Tibial nerve (tissue), 4 donors: ENCODE measurements at regions not wholly inside any gene's neighbourhood (a gene's known extent, or its start where the extent isn't known, plus 50 kb on each side); places are given as distances from the start of the nearest gene placed in this dataset.
A peak's percentile ranks its signal among the peaks of the same experiment; 100 is the strongest.

ENCODE experiments used
- DNase-seq, 2 donors: peaks; one replicate each; pipeline ENCODE4 v3.0.0-alpha.2; 2019; ENCODE audit warnings: low spot score in 2 of 2
- H3K27ac ChIP-seq, 4 donors: fragments of 200-600 bp; sonication (generic) in 3 of 4; one replicate each; pipeline ENCODE4 v1.5.1; 2017 to 2019; ENCODE audit warnings: mild to moderate bottlenecking in 1 of 4
- H3K27me3 ChIP-seq, 2 donors: fragments of 200-600 bp; sonication (generic) in 1 of 2; one replicate each; pipeline versions ENCODE4 v1.5.1 to v1.6.0; 2017 to 2019
- H3K36me3 ChIP-seq, 3 donors: fragments of 200-600 bp; sonication (generic); one replicate each; pipeline ENCODE4 v1.5.1; 2018 to 2019
- H3K4me1 ChIP-seq, 4 donors: fragments of 200-600 bp; sonication (generic) in 3 of 4; one replicate each; pipeline ENCODE4 v1.5.1; 2017 to 2019
- H3K4me3 ChIP-seq, 4 donors: fragments of 200-600 bp; sonication (generic) in 3 of 4; one replicate each; pipeline ENCODE4 v1.5.1; 2017 to 2019; ENCODE audit warnings: mild to moderate bottlenecking in 1 of 4, moderate library complexity in 1 of 4
- H3K9me3 ChIP-seq, 4 donors: fragments of 200-600 bp; sonication (generic) in 3 of 4; one replicate each; pipeline ENCODE4 v1.5.1; 2017 to 2019
- EP300 ChIP-seq, 2 donors: sonication (generic); formaldehyde crosslinking; IDR thresholded peaks; one replicate each; pipeline ENCODE4 v1.6.1; 2017; ENCODE audit warnings: antibody characterized with exemption in 2 of 2, mild to moderate bottlenecking in 1 of 2
- POLR2A ChIP-seq, 2 donors: fragments of 450-650 bp; IDR thresholded peaks; one replicate each; pipeline ENCODE4 v1.6.1; 2017; ENCODE audit warnings: antibody characterized with exemption in 2 of 2, mild to moderate bottlenecking in 2 of 2, moderate library complexity in 2 of 2
- WGBS, 2 donors: methylation state at CpG; one replicate each; pipeline ENCODE4 v1.1.5; 2018; 5-methylcytosine and 5-hydroxymethylcytosine counted together
- TF ChIP-seq, protein P1 (sequence below), 5 experiments: fragments of 200-600 bp in 3 of 5; fragments of 450-650 bp in 2 of 5; sonication (generic) in 3 of 5; IDR thresholded peaks; one replicate each; pipeline ENCODE4 v1.5.1; 2016 to 2019; ENCODE audit warnings: antibody characterized with exemption in 5 of 5, mild to moderate bottlenecking in 3 of 5, moderate library complexity in 2 of 5

DNA sequence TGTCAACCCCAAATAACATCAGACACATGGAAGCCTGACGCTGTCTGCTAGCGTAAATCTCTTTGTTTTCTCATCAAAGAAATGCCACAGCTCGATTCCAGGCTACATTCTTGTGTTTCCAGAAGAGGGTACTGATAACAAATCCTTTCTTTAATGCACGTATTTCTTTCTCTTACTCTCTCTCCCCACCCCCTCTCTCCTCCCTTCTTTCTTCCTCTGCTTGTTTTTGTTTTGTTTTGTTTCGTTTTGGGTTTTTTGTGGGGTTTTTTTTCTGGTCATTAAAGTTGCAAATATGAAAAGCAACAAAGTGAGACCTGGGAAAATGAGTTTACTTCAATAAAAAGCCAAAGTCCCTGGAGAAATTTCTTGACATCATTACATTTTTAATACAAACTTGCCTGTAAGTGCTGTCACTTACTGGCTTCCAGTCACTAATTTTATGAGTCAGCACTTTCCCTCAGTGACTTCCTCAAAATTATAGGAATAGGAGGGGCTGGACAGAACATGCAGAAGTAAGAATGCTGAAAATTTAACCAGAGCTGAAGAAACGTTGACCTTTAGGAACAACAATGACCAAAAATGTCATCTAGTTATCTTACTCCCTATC, 106.7 kb upstream of the NABP1 start:
- TF ChIP-seq, protein P1, sequence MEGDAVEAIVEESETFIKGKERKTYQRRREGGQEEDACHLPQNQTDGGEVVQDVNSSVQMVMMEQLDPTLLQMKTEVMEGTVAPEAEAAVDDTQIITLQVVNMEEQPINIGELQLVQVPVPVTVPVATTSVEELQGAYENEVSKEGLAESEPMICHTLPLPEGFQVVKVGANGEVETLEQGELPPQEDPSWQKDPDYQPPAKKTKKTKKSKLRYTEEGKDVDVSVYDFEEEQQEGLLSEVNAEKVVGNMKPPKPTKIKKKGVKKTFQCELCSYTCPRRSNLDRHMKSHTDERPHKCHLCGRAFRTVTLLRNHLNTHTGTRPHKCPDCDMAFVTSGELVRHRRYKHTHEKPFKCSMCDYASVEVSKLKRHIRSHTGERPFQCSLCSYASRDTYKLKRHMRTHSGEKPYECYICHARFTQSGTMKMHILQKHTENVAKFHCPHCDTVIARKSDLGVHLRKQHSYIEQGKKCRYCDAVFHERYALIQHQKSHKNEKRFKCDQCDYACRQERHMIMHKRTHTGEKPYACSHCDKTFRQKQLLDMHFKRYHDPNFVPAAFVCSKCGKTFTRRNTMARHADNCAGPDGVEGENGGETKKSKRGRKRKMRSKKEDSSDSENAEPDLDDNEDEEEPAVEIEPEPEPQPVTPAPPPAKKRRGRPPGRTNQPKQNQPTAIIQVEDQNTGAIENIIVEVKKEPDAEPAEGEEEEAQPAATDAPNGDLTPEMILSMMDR (IDR thresholded peaks at IDR 0.05), result peak in 4 of 5 experiments; percentile 9 to 38 (median 20)
- TF ChIP-seq POLR2A (IDR thresholded peaks at IDR 0.05), result no peak
- no peak for TF ChIP-seq EP300 (IDR thresholded peaks at IDR 0.05)
- H3K4me3 ChIP-seq, result peak overlapping the region in 2 of 4 donors; percentile 6 to 15
- H3K27ac ChIP-seq, result no peak overlapping the region
- no peak for DNase-seq
- peaks cover 0 to 9% (median 7%) of the 10 kb centered on the region in 4 donors for H3K4me1 ChIP-seq
- no peaks in the 10 kb centered on the region for H3K36me3 ChIP-seq
- 10 to 11% methylated on average over 6 of the region's 6 CpGs for WGBS, 2 donors
- H3K27me3 ChIP-seq, result no peaks in the 10 kb centered on the region
- no peaks in the 10 kb centered on the region for H3K9me3 ChIP-seq

DNA sequence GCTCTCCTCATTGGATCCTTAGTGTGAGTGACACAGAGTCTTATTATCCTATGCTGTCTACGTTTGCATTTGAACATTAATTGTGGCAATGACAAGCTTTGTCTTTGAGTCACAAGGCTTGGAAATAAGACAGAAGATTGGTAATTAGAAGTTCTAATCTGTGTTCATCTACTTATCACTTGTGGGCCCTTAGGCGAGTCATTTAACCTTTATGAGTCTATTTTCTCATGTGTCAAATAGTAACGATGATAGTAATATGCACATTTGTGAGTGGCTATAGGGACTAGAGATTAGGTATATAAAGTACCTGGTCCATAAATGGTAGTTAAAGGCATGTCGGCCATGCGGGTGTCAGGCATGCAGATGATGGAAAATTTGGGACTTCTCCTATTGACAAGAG, 105.6 kb upstream of the NABP1 start:
- Histone ChIP-seq H3K27ac (no peak overlapping the region), H3K4me1 (peaks cover 0 to 9% (median 7%) of the 10 kb centered on the region in 4 donors), H3K36me3 (no peaks in the 10 kb centered on the region), H3K27me3 (no peaks in the 10 kb centered on the region), H3K4me3 (no peak overlapping the region), H3K9me3 (no peaks in the 10 kb centered on the region)
- 94 to 96% methylated on average over 5 of the region's 5 CpGs for WGBS, 2 donors
- DNase-seq, result no peak
- no peak for TF ChIP-seq POLR2A (IDR thresholded peaks at IDR 0.05)
- no peak for TF ChIP-seq EP300 (IDR thresholded peaks at IDR 0.05)
- TF ChIP-seq, protein P1 (IDR thresholded peaks at IDR 0.05), result no peak

DNA sequence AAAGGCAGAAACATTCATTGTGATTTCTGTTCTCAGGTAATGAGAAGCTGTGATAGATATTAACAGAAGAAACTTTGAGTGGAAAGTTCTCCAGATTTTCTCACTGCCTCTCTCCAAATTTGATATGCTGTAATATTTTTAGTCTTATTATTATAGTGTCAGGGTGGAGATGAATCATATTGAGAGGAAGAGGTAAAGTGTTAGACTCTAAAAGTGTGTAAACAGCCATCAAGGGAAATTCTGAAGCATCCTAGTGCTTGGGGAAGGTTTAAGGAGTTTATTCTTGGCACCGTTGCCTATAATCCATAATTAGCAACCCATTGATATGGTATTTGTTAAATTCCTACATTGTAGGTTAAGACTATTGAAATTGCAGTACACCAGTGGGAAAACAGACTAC, 104.7 kb upstream of the NABP1 start:
- H3K27me3 ChIP-seq, result no peaks in the 10 kb centered on the region
- no peak overlapping the region for H3K4me3 ChIP-seq
- no peaks in the 10 kb centered on the region for H3K9me3 ChIP-seq
- no peaks in the 10 kb centered on the region for H3K36me3 ChIP-seq
- 79 to 83% methylated on average over 1 of the region's 1 CpG for WGBS, 2 donors
- H3K4me1 ChIP-seq, result peaks cover 0 to 9% (median 7%) of the 10 kb centered on the region in 4 donors
- TF ChIP-seq, protein P1 (IDR thresholded peaks at IDR 0.05), result no peak
- TF ChIP-seq EP300 (IDR thresholded peaks at IDR 0.05) (no peak), POLR2A (IDR thresholded peaks at IDR 0.05) (no peak)
- no peak overlapping the region for H3K27ac ChIP-seq
- no peak for DNase-seq

DNA sequence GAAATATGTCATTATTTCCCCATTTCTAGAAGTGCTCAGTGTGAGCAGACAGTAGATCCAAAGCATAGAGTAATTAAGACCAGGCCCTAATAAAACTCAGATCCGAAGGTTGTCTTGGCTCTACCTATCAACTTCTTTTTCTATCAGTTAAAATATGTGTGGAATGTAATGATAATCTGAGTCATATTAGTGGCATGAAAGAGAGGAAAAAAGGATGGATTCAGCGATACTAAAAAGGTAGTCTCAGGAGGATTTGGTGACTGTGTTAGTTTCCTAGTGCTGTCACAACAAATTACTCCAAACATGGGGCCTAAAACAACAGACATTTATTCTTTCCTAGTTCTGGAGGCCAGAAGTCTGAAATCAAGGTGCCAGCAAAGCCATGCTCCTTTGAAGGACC, 103.7 kb upstream of the NABP1 start:
- WGBS, 2 donors, result 87 to 89% methylated on average over 2 of the region's 2 CpGs
- no peak overlapping the region for H3K4me3 ChIP-seq

DNA sequence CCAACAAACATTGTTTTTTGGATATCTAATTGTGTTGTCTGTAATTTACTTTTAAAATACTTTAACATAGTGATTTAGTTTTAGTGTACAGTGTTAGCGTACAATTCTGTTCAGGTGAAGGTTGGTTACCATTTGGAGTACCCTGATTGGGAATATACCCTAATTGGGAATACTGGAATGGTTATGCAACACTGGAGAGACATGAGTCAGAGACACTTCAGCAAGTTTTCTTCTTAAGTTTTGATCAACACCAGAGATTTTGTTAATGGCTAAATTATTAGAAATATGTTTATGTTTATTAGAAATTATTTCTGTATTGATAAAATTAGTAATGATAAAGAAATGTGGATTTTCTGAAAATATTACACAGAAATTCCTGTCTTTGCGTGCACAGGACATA, 100.3 kb upstream of the NABP1 start:
- TF ChIP-seq EP300 (IDR thresholded peaks at IDR 0.05) (no peak), POLR2A (IDR thresholded peaks at IDR 0.05) (no peak)
- TF ChIP-seq, protein P1 (IDR thresholded peaks at IDR 0.05), result no peak

More for the DNA sequence above, 103.7 kb upstream of the NABP1 start:
- Histone ChIP-seq H3K27ac (no peak overlapping the region), H3K27me3 (no peaks in the 10 kb centered on the region), H3K4me1 (peaks cover 0 to 9% (median 7%) of the 10 kb centered on the region in 4 donors), H3K36me3 (no peaks in the 10 kb centered on the region), H3K9me3 (no peaks in the 10 kb centered on the region)
- TF ChIP-seq EP300 (IDR thresholded peaks at IDR 0.05) (no peak), POLR2A (IDR thresholded peaks at IDR 0.05) (no peak)
- TF ChIP-seq, protein P1 (IDR thresholded peaks at IDR 0.05), result no peak
- DNase-seq, result no peak

More for the DNA sequence above, 100.3 kb upstream of the NABP1 start:
- Histone ChIP-seq H3K36me3 (no peaks in the 10 kb centered on the region), H3K27me3 (no peaks in the 10 kb centered on the region), H3K27ac (no peak overlapping the region), H3K9me3 (no peaks in the 10 kb centered on the region), H3K4me3 (no peak overlapping the region), H3K4me1 (no peaks in the 10 kb centered on the region)
- no peak for DNase-seq
- 73 to 94% methylated on average over 2 of the region's 2 CpGs for WGBS, 2 donors
